Iris pigment epithelial cell (primary cell): ENCODE measurements at regions not wholly inside any gene's neighbourhood (a gene's known extent, or its start where the extent isn't known, plus 50 kb on each side); places are given as distances from the start of the nearest gene placed in this dataset.

Experiments
- DNase-seq: peaks from one replicate; pipeline ENCODE4 v3.0.0-alpha.2; 2011; ENCODE audit warnings: low read depth

DNA sequence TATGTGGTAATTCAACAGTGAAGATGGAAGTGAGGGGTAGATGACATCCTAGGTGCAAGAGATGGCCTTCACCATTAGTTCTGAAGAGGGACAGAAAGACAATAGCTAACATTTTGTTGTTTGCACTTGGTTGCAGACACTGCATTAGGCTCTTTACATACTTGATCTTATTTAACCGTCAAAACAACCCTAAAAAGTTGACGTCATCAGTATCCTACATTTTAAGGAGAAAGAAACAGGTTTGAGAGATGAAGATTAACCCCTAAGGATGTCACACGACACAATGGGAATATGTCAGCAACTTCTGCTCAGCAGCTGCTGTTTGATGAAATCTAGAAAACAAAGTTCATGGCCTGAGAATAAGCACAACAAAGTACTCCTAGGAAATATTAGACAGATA lies 72.6 kb upstream of the MC3R start:
- DNase-seq: no peak

- no peak for DNase-seq
These were observed 70.3 kb upstream of the MC3R start for GRCh38 chr20:56178219-56178618.

DNA sequence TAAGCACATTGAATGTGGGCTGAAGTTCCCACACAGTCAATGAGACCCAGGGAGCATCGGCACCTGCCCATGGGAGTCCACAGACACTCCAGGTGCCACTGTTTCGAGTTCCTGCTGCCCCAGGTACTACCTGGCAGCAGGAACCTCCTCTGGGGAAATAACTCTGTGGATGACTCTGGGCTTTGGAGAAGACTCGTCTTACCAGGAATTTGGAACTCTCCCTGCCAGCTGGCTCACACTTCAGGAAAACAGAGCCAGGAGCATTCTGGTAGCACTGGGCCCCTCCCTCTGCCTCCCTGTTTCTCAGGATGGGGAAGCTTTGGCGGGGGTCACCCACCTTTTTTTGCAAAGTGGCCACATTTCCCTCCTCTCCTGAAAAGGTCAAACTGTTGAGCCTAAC lies 69.5 kb upstream of the MC3R start:
- no peak for DNase-seq

- no peak for DNase-seq
These were observed 66.9 kb upstream of the MC3R start for GRCh38 chr20:56181583-56181982.

DNA sequence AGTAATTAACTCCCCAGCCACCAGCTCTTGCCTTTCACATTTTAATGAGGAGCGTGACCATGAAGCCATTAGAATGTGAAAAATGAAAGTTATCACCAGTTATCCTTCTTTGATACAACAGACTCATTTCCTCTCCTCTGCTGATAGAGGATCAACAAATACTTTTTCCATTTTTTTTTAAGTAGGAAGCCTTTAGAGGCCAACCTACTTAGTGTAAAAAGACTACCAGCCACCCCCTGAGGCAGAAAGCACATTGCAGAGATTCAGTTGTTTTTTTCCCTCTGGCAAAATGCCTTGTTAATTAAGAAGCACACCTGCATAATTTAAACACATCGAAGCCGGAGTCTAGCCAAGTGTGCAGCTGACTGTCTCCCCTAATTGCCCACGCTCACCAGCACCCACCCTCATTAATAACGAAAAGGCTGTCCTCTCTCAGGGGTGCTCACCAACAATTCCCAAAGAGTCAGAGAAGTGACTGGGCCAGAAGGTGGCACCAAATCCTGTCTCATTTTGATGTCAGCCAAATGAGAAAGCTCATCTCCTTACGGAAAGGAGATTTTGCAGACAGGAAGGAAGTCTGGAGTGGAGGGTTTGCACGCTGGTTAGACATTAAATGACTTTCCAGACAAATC lies 60.9 kb upstream of the MC3R start:
- DNase-seq: no peak

GRCh38 chr20:56194042-56194441 lies 54.5 kb upstream of the MC3R start:
- DNase-seq: no peak

DNA sequence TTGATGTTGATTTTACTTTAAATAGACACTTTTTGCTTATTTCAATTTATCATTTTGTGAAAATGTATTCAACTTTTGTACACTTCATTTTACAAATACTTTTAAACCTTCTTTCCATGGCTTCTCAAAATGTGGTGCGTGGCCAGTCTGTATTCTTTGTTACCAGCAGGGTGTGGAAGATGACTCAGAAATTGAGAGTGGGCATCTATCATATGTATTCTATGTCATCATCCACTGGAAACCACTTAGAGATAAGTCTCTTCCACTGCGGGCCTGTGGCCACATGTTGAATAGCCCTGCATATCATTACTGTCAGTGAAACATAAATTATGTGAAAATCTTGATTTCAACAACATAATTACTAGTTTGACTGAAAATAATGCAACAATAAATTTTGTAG lies 52.6 kb upstream of the MC3R start:
- no peak for DNase-seq
